ENCODE measurements at regions not wholly inside any gene's neighbourhood (a gene's known extent, or its start where the extent isn't known, plus 50 kb on each side); places are given as distances from the start of the nearest gene placed in this dataset.

DNA sequence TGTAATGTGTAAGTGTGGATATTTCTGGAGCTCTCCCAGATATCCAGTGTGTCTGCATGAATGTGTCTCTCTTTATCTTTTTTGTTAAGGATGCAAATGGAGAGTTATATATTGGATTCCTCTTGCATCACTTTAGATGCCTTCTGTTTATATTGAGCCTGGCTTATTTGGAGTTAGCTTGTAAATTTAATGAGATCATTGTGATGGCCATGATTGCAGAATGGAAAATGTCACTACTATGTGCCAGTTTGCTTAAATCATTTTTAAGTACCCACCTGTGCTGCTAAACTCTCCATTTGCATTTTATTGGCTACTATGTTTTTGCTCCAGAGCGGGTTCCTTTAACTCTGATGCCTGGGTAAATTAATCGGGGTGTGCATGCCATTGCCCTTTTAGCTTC, 334.8 kb downstream of the UTRN start:
- peaks cover 7% of the 10 kb centered on the region for H3K4me1 Mint-ChIP-seq (ENCODE audit: unreplicated experiment)
- TF ChIP-seq, protein P1, sequence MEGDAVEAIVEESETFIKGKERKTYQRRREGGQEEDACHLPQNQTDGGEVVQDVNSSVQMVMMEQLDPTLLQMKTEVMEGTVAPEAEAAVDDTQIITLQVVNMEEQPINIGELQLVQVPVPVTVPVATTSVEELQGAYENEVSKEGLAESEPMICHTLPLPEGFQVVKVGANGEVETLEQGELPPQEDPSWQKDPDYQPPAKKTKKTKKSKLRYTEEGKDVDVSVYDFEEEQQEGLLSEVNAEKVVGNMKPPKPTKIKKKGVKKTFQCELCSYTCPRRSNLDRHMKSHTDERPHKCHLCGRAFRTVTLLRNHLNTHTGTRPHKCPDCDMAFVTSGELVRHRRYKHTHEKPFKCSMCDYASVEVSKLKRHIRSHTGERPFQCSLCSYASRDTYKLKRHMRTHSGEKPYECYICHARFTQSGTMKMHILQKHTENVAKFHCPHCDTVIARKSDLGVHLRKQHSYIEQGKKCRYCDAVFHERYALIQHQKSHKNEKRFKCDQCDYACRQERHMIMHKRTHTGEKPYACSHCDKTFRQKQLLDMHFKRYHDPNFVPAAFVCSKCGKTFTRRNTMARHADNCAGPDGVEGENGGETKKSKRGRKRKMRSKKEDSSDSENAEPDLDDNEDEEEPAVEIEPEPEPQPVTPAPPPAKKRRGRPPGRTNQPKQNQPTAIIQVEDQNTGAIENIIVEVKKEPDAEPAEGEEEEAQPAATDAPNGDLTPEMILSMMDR (IDR thresholded peaks at IDR 0.05): no peak
- H3K27ac Mint-ChIP-seq (ENCODE audit: unreplicated experiment): no peak overlapping the region
- no peak for DNase-seq (ENCODE audit: extremely low spot score, unreplicated experiment)
- no peak overlapping the region for H3K4me3 Mint-ChIP-seq (ENCODE audit: unreplicated experiment)
- H3K27me3 Mint-ChIP-seq (ENCODE audit: unreplicated experiment): no peaks in the 10 kb centered on the region
- peaks cover 4% of the 10 kb centered on the region for H3K36me3 Mint-ChIP-seq (ENCODE audit: unreplicated experiment)
- H3K9me3 Mint-ChIP-seq (ENCODE audit: unreplicated experiment): no peaks in the 10 kb centered on the region

GRCh38 chr6:144621332-144621731, 336.2 kb downstream of the UTRN start:
- H3K27me3 Mint-ChIP-seq (ENCODE audit: unreplicated experiment): no peaks in the 10 kb centered on the region
- H3K36me3 Mint-ChIP-seq (ENCODE audit: unreplicated experiment): peaks cover 4% of the 10 kb centered on the region
- DNase-seq (ENCODE audit: extremely low spot score, unreplicated experiment): no peak
- no peak overlapping the region for H3K4me3 Mint-ChIP-seq (ENCODE audit: unreplicated experiment)
- no peaks in the 10 kb centered on the region for H3K9me3 Mint-ChIP-seq (ENCODE audit: unreplicated experiment)
- H3K4me1 Mint-ChIP-seq (ENCODE audit: unreplicated experiment): peaks cover 13% of the 10 kb centered on the region
- TF ChIP-seq, protein P1 (IDR thresholded peaks at IDR 0.05): no peak
- no peak overlapping the region for H3K27ac Mint-ChIP-seq (ENCODE audit: unreplicated experiment)

GRCh38 chr6:144624246-144624645, 339.1 kb downstream of the UTRN start:
- Mint-ChIP-seq H3K36me3 (ENCODE audit: unreplicated experiment) (no peaks in the 10 kb centered on the region), H3K27ac (ENCODE audit: unreplicated experiment) (no peak overlapping the region), H3K9me3 (ENCODE audit: unreplicated experiment) (no peaks in the 10 kb centered on the region), H3K4me1 (ENCODE audit: unreplicated experiment) (peaks cover 13% of the 10 kb centered on the region), H3K27me3 (ENCODE audit: unreplicated experiment) (no peaks in the 10 kb centered on the region), H3K4me3 (ENCODE audit: unreplicated experiment) (no peak overlapping the region)
- TF ChIP-seq, protein P1 (IDR thresholded peaks at IDR 0.05): no peak
- no peak for DNase-seq (ENCODE audit: extremely low spot score, unreplicated experiment)

- Mint-ChIP-seq H3K27me3 (ENCODE audit: unreplicated experiment) (no peaks in the 10 kb centered on the region), H3K4me1 (ENCODE audit: unreplicated experiment) (peaks cover 13% of the 10 kb centered on the region), H3K9me3 (ENCODE audit: unreplicated experiment) (no peaks in the 10 kb centered on the region), H3K4me3 (ENCODE audit: unreplicated experiment) (no peak overlapping the region), H3K27ac (ENCODE audit: unreplicated experiment) (peak overlapping the region; percentile 4), H3K36me3 (ENCODE audit: unreplicated experiment) (no peaks in the 10 kb centered on the region)
- TF ChIP-seq, protein P1 (IDR thresholded peaks at IDR 0.05): no peak
- DNase-seq (ENCODE audit: extremely low spot score, unreplicated experiment): no peak
Measured at GRCh38 chr6:144624716-144625115, 339.6 kb downstream of the UTRN start.

GRCh38 chr6:144630857-144631256, 345.7 kb downstream of the UTRN start:
- Mint-ChIP-seq H3K36me3 (ENCODE audit: unreplicated experiment) (peaks cover 3% of the 10 kb centered on the region), H3K4me3 (ENCODE audit: unreplicated experiment) (no peak overlapping the region), H3K4me1 (ENCODE audit: unreplicated experiment) (no peaks in the 10 kb centered on the region), H3K9me3 (ENCODE audit: unreplicated experiment) (no peaks in the 10 kb centered on the region), H3K27me3 (ENCODE audit: unreplicated experiment) (no peaks in the 10 kb centered on the region), H3K27ac (ENCODE audit: unreplicated experiment) (no peak overlapping the region)
- no peak for DNase-seq (ENCODE audit: extremely low spot score, unreplicated experiment)
- TF ChIP-seq, protein P1 (IDR thresholded peaks at IDR 0.05): no peak

Measured in osteocyte (in vitro differentiated cells).